Endothelial cell (in vitro differentiated cells): ENCODE measurements at regions not wholly inside any gene's neighbourhood (a gene's known extent, or its start where the extent isn't known, plus 50 kb on each side); places are given as distances from the start of the nearest gene placed in this dataset.

ENCODE experiments used
- DNase-seq: peaks from one replicate; pipeline ENCODE4 v3.0.0; 2021; ENCODE audit warnings: low spot score
- H3K27ac Mint-ChIP-seq: one replicate; pipeline ENCODE4 v1.8.0; 2021; ENCODE audit warnings: mixed read lengths, inconsistent platforms; ENCODE audit not compliant: unreplicated experiment
- H3K27me3 Mint-ChIP-seq: one replicate; pipeline ENCODE4 v1.8.0; 2021; ENCODE audit warnings: mild to moderate bottlenecking, moderate library complexity, mixed read lengths, inconsistent platforms; ENCODE audit not compliant: unreplicated experiment
- H3K36me3 Mint-ChIP-seq: one replicate; pipeline ENCODE4 v1.8.0; 2021; ENCODE audit warnings: mild to moderate bottlenecking, low read depth, mixed read lengths, inconsistent platforms; ENCODE audit not compliant: unreplicated experiment
- H3K4me1 Mint-ChIP-seq: one replicate; pipeline ENCODE4 v1.8.0; 2021; ENCODE audit warnings: mild to moderate bottlenecking, mixed read lengths, inconsistent platforms; ENCODE audit not compliant: unreplicated experiment
- H3K4me3 Mint-ChIP-seq: one replicate; pipeline ENCODE4 v1.8.0; 2021; ENCODE audit warnings: mild to moderate bottlenecking, mixed read lengths, inconsistent platforms; ENCODE audit not compliant: unreplicated experiment
- H3K9me3 Mint-ChIP-seq: one replicate; pipeline ENCODE4 v1.8.0; 2021; ENCODE audit warnings: mixed read lengths, inconsistent platforms; ENCODE audit not compliant: unreplicated experiment
- CTCF ChIP-seq: fragments of 200-600 bp; sonication (generic); IDR thresholded peaks from one replicate; pipeline ENCODE4 v1.5.0; 2021; ENCODE audit warnings: antibody characterized with exemption; ENCODE audit not compliant: unreplicated experiment

GRCh38 chr5:129244478-129244877, 149.9 kb downstream of the ISOC1 start:
- DNase-seq, result no peak
- Mint-ChIP-seq H3K36me3 (no peaks in the 10 kb centered on the region), H3K4me3 (no peak overlapping the region), H3K27ac (no peak overlapping the region), H3K27me3 (peaks cover 2% of the 10 kb centered on the region), H3K9me3 (no peaks in the 10 kb centered on the region), H3K4me1 (no peaks in the 10 kb centered on the region)
- no peak for TF ChIP-seq CTCF

- Mint-ChIP-seq H3K27me3 (peaks cover 2% of the 10 kb centered on the region), H3K36me3 (no peaks in the 10 kb centered on the region), H3K4me3 (no peak overlapping the region), H3K9me3 (no peaks in the 10 kb centered on the region), H3K27ac (no peak overlapping the region), H3K4me1 (no peaks in the 10 kb centered on the region)
- TF ChIP-seq CTCF, result no peak
- DNase-seq, result no peak
These were observed 150.9 kb downstream of the ISOC1 start for GRCh38 chr5:129245489-129245888.

GRCh38 chr5:129246088-129246487, 151.5 kb downstream of the ISOC1 start:
- DNase-seq, result no peak
- Mint-ChIP-seq H3K4me3 (no peak overlapping the region), H3K36me3 (no peaks in the 10 kb centered on the region), H3K4me1 (no peaks in the 10 kb centered on the region), H3K27me3 (peaks cover 2% of the 10 kb centered on the region), H3K27ac (no peak overlapping the region), H3K9me3 (no peaks in the 10 kb centered on the region)
- TF ChIP-seq CTCF, result no peak

- no peaks in the 10 kb centered on the region for H3K36me3 Mint-ChIP-seq
- no peak overlapping the region for H3K4me3 Mint-ChIP-seq
- H3K4me1 Mint-ChIP-seq, result no peaks in the 10 kb centered on the region
- no peak for DNase-seq
- H3K9me3 Mint-ChIP-seq, result no peaks in the 10 kb centered on the region
- H3K27me3 Mint-ChIP-seq, result peaks cover 6% of the 10 kb centered on the region
- no peak for TF ChIP-seq CTCF
- H3K27ac Mint-ChIP-seq, result no peak overlapping the region
These were observed 155.3 kb downstream of the ISOC1 start for GRCh38 chr5:129249886-129250285.

- Mint-ChIP-seq H3K9me3 (no peaks in the 10 kb centered on the region), H3K27ac (no peak overlapping the region), H3K4me1 (no peaks in the 10 kb centered on the region), H3K4me3 (no peak overlapping the region), H3K36me3 (no peaks in the 10 kb centered on the region), H3K27me3 (peaks cover 1% of the 10 kb centered on the region)
- DNase-seq, result peak; percentile 22
- TF ChIP-seq CTCF, result no peak
These were observed 176.8 kb downstream of the ISOC1 start for GRCh38 chr5:129271308-129271707.
